Nucleus accumbens (tissue), 56 donors: ENCODE measurements at regions not wholly inside any gene's neighbourhood (a gene's known extent, or its start where the extent isn't known, plus 50 kb on each side); places are given as distances from the start of the nearest gene placed in this dataset.

Experiments used
- DNase-seq, 56 donors: peaks; one replicate each; lab custom pipeline; 2025; lab: John Stamatoyannopoulos, UW

DNA sequence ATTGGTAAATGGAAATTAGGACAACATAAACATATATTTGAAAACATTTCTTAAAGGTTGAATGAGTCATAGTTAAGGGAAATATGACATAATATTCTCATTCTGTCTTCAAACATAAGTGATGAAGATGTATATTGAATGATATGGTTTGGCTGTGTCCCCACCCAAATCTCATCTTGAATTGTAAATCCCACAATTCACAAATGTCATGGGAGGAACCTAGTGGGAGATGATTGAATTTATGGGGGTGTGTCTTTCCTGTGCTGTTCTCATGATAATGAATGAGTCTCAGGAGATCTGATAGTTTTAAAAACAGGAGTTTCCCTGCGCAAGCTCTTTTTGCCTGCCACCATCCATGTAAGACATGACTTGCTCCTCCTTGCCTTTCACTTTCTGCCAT is 104.4 kb upstream of the MPDZ start:
- DNase-seq, result no peak

DNA sequence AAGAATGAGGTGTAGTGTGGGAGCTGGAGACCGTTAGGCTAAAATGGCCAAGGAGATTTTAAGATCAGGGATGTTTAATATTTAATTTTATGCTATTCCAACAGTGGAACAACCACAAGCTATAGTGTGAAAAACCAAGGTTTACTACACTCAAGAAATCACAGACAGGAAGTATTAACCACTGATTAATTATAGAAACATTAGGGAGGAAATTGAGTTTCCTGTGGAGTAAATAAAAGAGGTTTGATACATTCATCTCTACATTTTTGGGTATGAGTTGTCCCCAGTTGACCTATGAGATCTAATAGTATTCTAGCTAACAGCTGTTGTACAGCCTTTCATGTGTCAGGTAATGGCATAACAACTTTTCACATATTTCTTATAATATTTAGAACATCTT is 103.7 kb upstream of the MPDZ start:
- DNase-seq, result no peak

DNA sequence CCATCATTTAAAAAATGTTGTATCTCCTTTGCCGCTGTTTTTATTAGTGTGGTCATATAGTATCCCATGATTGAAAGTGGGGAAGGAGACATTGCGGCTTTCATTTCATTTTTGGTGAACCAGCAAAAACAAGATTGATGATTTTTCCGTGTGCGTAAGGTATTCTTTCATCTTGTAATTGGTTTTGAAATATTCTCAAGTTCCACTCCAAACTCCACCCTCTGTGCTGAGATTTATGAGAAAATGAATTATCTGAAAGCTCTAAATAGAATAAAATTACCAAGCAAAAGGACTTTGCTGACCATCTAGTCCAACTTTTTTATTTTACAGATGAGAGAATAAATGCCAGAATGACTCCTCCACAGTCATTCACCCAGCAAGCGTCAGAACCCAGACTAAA is 103.1 kb upstream of the MPDZ start:
- no peak for DNase-seq

DNA sequence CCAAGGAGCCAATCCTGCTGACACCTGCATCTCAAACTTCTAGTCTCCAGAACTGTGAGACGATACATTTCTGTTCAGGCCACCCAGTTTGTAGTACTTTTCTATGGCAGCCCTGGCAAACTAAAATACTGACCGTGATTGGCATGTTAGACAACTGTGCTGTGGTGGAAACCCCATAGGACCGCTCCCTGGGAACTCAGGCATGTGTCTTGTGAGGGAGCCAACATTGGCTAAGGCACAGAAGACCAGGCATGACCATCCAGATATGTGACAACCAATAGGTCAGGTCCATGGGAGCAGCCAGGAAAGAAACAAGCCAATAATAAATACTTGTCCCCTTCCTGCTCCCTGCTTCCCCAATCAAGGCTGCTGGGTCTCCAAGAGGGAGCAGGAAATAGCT is 101.4 kb upstream of the MPDZ start:
- no peak for DNase-seq

DNA sequence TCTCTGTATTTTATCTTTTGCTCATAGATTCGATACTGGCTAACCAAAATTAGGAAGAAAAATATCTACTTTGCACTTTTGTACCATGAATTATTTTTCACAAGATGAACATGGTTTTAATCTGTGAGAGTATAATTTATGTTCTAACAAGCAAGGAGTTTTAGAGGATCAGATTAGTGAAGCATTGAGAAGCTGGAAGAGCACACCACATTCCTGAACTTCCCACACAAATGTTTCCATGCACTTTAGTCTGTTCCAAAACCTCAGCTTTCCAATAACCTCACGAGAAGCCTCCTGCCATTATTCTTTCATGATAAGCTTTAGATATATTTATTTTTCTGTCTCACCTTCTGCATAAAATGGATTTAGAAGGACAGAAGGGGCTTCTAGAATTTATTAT is 98.7 kb upstream of the MPDZ start:
- DNase-seq, result no peak

DNA sequence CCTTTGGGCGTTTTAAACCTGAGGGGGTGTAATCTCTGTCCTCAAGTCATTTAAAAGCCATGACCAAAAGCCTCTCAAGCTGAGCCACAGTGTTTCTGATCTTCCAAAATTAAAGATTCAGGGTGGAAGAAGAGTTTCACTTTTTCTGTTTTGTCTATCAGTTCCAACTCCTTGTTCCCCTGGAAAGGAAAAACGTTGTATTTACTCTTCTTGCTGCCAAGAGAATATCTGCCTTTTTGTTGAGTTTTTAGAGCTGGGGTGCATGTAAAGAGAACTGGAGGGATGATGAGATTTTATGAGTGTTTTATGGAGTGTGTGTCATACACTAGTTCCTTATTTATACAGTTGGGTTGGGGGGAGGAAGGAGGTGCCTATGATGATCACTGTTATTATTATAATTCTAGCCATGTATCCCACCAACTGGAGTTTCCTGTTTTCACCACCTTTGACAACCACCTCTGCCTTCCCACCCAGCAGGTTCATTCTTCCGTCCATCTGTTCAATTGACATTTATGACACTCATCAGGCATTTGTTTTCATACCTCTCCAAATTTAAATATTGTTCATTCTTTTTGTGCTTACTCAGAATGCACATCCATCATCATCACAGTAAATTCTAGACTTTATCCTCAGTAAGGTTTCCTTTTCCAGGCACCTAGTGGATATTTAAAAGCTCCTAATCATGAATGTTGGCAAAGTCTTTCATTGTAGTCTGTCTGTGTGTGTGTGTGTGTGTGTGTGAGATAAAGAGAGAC is 97.9 kb upstream of the MPDZ start:
- no peak for DNase-seq

DNA sequence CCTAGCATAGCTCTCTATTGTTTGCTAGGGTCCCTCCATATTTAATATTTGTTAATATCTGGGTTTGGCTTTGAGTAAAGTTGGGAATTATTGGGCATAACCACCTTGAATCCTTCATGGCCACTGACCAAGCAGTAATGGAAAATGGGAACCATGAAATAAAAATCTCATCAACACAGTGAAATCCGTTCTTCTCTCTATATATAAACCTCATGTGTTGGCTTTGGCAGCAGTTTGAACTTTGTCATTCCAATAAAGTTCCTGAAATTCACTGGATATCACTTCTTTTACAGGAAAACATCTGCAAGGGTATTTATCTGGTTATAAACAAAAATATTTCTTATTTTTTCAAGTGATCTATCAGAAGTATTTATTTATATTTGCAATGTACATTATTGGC is 93.0 kb upstream of the MPDZ start:
- DNase-seq, result no peak

DNA sequence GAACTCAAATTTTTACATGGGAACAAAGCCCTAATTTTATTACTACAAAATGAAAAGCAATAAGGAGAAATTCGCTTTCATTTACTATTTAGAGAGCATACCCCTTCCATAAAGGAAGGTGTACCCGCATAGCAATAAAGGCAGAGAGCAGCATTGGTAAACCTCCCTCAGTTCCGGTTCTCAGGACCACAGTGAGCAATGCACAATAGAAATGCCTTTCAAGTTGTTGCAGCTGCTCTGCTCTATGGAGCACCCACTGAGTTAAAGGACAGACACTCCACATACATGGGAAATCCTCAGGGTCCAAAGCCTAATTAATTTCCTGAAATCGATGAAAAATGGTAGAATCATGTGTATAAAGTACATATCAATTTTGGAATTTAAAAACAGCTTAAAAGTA is 89.9 kb upstream of the MPDZ start:
- DNase-seq, result no peak

DNA sequence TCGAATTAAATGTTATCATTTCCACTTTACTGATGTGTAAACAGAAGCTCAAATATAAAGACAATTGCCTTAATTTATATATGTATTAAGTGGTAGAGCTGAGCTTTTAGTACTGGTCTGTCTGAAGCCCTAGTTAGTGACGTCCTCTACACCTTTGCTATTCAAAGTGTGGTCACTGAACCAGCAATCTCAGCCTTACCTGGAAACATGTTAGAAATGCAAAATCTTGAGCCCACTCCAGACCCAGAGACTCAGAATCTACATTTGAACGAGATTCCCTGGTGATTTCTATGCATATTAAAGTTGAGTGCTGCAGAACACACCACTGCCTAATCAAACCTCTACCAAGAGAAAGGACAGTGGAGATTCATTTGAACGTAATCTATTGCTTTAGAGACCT is 88.3 kb upstream of the MPDZ start:
- no peak for DNase-seq

DNA sequence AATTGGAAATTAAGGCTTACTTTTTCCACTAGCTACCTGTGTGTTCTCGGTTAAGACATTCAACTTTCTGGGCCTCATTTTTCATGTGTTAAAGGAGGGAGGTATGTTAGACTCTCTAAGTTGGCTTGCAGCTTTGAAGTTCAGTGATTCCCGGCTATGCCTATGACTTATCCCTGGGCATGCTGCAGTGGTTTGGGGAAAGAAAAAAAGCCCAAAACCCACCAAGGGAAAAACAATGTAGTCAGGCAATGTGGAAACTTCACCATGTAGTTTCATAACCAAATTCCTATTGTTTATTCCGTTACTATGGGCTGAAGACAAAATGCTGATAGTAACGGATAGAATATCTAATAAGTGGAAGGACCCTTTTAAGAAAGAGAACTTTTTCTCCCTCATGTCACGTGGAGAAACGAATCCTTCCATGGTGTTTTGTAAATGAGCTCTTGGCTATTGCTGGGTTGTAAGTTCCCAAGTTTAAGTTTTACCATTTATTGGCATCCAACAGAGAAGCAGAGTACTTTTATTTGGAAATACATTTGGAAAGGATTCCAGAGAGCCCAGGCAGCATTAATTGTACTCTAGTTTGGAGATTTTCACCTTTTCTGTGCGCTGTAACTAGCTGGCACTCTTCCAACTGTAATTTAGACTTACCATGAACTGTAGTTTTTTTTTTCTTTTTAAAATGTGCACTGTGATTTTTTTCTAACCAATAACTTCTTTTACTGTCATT is 84.9 kb upstream of the MPDZ start:
- no peak for DNase-seq

DNA sequence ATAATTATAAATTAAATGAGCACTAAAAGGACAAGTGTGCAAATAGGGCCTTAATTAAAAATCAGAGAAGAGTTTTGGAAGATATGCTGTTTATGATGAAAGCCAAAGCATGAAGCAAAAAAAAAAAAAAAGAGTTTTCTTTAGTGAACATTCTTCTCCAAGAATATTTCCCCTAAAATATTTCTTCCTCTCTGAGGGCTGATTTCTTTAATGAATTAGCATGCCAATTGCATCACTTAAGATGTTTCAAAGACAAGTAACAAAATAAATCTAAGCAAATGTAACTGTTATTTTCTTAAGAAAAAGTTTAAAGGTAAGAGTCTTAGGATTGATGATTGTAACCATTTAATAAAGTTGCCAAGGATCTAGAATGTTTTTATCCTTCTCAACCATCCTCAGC is 81.6 kb upstream of the MPDZ start:
- no peak for DNase-seq

DNA sequence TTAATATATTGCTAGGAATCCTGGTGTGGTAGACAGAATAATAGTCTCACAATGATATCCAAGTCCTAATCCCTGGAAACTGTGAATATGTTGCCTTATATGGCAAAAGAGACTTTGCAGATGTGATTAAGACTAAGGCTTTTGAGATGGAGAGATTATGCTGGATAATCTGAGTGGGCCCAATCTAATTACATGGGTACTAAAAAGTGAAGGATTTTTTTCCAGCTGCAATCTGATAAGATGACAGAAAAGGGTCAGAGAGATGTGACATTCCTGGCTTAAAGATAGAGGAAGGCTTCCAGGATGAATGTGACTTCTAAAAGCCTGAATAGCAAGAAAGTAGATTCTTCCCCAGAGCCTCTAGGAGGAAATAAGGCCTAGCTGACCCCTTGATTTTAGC is 80.7 kb upstream of the MPDZ start:
- DNase-seq, result no peak

DNA sequence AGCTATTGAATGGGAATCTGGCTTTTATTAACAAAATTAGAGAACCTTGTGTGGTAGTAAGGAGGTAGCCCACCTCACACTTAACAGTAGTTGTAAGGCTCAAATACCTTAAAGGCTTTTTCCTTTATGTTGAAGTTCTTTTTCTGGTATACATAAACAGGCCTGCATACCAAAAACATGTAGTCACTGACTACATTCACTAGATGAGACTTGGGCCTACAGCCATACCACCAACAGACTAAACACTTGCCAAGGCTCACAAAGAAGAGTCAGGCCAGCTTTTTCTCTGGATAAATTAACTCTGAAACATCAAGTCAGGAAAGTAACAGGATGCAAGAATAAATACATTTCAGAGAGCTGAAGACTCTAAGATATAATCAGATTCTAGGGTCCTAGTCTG is 78.6 kb upstream of the MPDZ start:
- no peak for DNase-seq

DNA sequence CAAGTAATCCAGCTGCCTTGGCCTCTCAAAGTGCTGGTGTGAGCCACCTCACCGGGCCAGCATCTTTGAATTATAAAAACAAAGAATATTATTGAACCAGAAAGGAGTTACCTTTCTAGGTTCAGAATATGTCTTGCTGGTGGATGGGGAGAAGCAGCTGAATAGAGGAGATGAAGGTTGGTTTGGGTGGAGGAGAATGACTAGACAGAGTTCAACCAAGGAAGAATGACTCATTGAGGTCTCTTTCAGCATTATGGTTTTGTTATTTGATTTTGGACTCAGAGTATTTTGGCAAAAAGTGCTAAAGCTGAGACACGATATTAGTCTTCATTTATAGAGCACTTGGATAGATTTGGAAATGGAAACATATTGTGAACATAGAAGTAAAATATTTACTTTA is 75.2 kb upstream of the MPDZ start:
- DNase-seq, result no peak

DNA sequence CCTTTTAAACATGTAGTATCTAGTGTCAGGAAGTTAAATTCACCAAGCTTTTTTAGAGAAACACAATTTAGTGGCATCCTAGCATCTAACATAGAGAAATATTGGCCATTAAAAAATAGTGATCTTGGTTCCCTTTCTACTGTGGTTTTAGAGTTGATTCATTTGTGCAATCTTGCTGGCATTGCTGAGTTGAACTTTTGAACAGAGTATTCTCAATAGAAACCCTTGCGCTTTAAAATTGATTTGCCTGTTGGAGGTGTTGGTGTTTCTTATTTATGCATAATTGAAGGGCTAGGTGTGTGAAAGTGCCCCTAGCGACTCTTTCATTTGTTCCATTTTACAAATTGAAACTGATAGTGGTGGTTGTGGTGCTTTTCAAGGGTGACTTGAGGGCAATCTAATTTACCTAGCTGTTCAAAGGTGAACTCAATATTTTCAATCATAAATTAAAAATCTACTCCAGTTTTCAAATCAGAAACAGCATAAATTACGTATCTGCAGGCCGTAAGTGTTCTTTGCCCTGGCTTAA is 73.0 kb upstream of the MPDZ start:
- DNase-seq, result no peak

DNA sequence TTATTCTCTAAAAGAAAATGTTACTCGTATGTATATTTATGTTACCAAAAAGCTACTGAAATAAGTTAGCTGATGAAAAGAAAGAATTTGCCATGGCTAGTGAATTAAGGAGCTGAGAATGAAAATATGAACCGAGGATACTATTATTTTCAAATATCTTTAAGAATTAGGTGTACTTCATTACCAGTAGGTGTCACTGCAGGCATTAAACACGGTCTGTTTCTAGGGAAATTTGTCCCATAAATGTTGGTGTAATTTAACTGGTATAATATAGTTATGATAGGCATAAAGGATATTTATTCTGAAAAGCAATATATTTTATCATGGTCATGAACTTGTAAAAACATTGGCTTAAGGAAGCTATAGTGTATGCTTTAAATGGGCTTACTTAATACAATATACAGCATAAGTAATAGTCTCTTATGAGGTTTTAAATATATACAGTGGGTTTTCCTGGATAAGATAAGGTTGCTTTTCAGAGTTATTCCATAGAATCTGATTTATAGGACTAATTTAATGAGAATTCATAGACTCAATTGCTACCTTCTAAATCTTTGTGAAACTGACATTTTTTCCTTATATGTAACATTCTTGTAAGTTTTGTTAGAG is 72.4 kb upstream of the MPDZ start:
- peak in 1 of 56 donors; percentile 1 for DNase-seq

DNA sequence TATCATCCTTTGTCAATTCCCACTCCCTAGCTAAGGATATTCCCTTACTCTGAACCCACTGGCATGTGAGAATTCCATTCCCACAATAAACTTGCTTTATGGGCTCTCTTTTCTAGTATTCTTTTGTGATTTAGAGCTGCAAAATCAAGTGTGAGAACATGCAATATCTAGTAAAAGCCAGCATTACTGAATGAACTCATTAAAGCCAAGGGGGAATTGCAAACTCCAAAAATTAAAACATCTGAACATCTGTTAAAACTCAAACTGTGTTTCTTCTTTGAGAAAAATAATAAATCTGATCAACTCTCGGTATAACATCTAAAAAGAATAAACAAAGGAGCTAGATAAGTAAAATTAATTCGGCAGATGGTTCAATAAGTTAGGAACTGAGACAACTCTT is 53.1 kb upstream of the MPDZ start:
- DNase-seq, result no peak

DNA sequence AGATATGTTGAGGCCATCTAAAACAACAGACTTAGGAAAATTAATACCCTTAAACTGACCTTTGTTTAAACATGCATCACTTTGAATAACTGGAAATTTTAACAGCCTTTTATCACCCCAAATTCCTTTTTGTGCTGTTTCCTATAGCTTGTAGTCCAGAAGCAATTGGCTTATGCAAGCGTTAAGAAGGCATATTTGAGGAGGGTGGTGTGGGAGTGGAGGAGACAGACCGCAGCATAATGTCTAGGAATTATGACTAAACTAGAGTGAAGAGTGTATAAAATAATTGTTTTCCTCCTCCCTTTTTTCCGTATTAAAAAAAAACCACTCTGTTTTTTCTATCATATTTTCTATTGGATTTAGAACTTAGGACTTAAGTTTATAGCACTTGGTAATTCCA is 51.8 kb upstream of the MPDZ start:
- DNase-seq, result no peak

DNA sequence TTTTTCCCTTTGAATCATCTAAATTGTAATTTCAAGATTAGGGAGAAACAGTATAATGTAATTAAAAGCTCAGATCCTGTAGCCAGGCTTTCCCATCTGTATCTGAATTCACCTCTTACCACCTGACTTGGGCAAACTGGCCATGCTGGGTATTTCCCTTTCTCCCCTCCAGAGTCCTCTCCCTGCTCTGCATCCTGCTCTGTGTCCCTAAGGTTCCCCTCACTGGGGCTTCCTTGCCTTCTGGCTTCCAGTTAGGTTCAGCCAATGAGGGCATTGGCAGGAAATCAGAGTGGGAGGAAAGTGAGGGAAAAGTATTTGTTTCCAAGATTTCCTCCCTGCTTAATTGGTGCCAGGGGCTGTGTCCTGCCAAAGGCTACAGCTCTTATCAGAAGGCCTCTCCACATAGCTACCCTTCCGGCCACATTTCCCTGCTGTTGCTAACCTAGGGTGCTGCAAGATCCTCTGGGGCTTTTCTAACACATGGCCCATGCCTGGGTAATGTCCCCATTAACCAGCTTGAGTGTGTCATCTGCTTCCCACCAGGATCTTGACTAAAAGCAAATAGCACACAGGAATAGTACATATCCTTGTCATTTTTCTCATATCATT is 51.0 kb upstream of the MPDZ start:
- no peak for DNase-seq
